WTC11 (cell line): ENCODE measurements at regions not wholly inside any gene's neighbourhood (a gene's known extent, or its start where the extent isn't known, plus 50 kb on each side); places are given as distances from the start of the nearest gene placed in this dataset.
A peak's percentile ranks its signal among the peaks of the same experiment; 100 is the strongest.
"Not testable (repeated sequence)": the region's sequence is repeated elsewhere in the genome, so short reads cannot be mapped to it uniquely, and the experiment has no call there.

Source experiments
- ATAC-seq: fragments of 200-7000 bp; cut with Tn5 transposase; 2 replicates; pipeline ENCODE4 v1.10.0; 2021; ENCODE audit warnings: mild to moderate bottlenecking, moderate library complexity
- CTCF ChIA-PET: fragments of 300-600 bp; sonication (Branson Sonifier 250); formaldehyde crosslinking; loops from one replicate; lab custom pipeline; 2021; ENCODE audit warnings: antibody characterized with exemption; lab: Charles Lee
- POLR2A ChIA-PET: fragments of 350-600 bp; sonication (Branson Sonifier 250); formaldehyde crosslinking; loops from one replicate; lab custom pipeline; 2021; ENCODE audit warnings: antibody characterized with exemption; lab: Charles Lee
- DNase-seq: peaks from one replicate; pipeline ENCODE4 v3.0.0; 2021; ENCODE audit warnings: low spot score
- H3K27ac Mint-ChIP-seq: 2 replicates; pipeline ENCODE4 v1.8.0; 2021; ENCODE audit warnings: mixed read lengths
- H3K27me3 Mint-ChIP-seq: 2 replicates; pipeline ENCODE4 v1.8.0; 2021; ENCODE audit warnings: low read depth, mild to moderate bottlenecking, moderate library complexity, mixed read lengths
- H3K36me3 Mint-ChIP-seq: 2 replicates; pipeline ENCODE4 v1.8.0; 2021; ENCODE audit warnings: mixed read lengths
- H3K4me1 Mint-ChIP-seq: 2 replicates; pipeline ENCODE4 v1.8.0; 2022; ENCODE audit warnings: mixed read lengths
- H3K4me3 Mint-ChIP-seq: 2 replicates; pipeline ENCODE4 v1.8.0; 2021; ENCODE audit warnings: mild to moderate bottlenecking, moderate library complexity, mixed read lengths
- H3K9me3 Mint-ChIP-seq: 2 replicates; pipeline ENCODE4 v1.8.0; 2021; ENCODE audit warnings: mixed read lengths
- ELF4 ChIP-seq: sonication (generic); formaldehyde crosslinking; IDR thresholded peaks from 2 replicates; pipeline ENCODE4 v1.8.1; 2022; ENCODE audit warnings: low read depth, mild to moderate bottlenecking, moderate library complexity, missing genetic modification reagents
- ESRRA ChIP-seq: sonication (generic); formaldehyde crosslinking; IDR thresholded peaks from 2 replicates; pipeline ENCODE4 v1.8.1; 2022; ENCODE audit warnings: mild to moderate bottlenecking, missing genetic modification reagents, borderline replicate concordance
- GTF2I ChIP-seq: fragments of 250-450 bp; sonication (Bioruptor Pico); conservative IDR thresholded peaks from 2 replicates; pipeline ENCODE4 v1.4.0; 2021; ENCODE audit warnings: mild to moderate bottlenecking
- SMAD3 ChIP-seq: sonication (generic); formaldehyde crosslinking; IDR thresholded peaks from 2 replicates; pipeline ENCODE4 v1.8.0; 2022; ENCODE audit warnings: missing genetic modification reagents, mild to moderate bottlenecking, borderline replicate concordance
- TCF7 ChIP-seq: sonication (generic); formaldehyde crosslinking; IDR thresholded peaks from 2 replicates; pipeline ENCODE4 v1.8.0; 2022; ENCODE audit warnings: mild to moderate bottlenecking, low read depth, missing genetic modification reagents, moderate library complexity
- TEAD1 ChIP-seq: sonication (generic); formaldehyde crosslinking; IDR thresholded peaks from 2 replicates; pipeline ENCODE4 v1.8.0; 2022; ENCODE audit warnings: mild to moderate bottlenecking, missing genetic modification reagents
- TEAD4 ChIP-seq: sonication (generic); formaldehyde crosslinking; IDR thresholded peaks from 2 replicates; pipeline ENCODE4 v1.8.0; 2022; ENCODE audit warnings: mild to moderate bottlenecking, missing genetic modification reagents
- ZNF121 ChIP-seq: sonication (generic); formaldehyde crosslinking; IDR thresholded peaks from 2 replicates; pipeline ENCODE4 v1.8.0; 2023; ENCODE audit warnings: missing genetic modification reagents
- TF ChIP-seq, protein P1 (sequence below): fragments of 250-450 bp; sonication (Bioruptor Pico); conservative IDR thresholded peaks from 2 replicates; pipeline ENCODE4 v1.9.0; 2021; ENCODE audit warnings: mild to moderate bottlenecking
- TF ChIP-seq, protein P2 (sequence below): sonication (generic); formaldehyde crosslinking; IDR thresholded peaks from 2 replicates; pipeline ENCODE4 v1.8.1; 2022; ENCODE audit warnings: mild to moderate bottlenecking, missing genetic modification reagents, moderate library complexity, borderline replicate concordance
- TF ChIP-seq, protein P3 (sequence below): fragments of 250-450 bp; sonication (Bioruptor Pico); IDR thresholded peaks from 2 replicates; pipeline ENCODE4 v1.8.0; 2021; ENCODE audit warnings: mild to moderate bottlenecking

DNA sequence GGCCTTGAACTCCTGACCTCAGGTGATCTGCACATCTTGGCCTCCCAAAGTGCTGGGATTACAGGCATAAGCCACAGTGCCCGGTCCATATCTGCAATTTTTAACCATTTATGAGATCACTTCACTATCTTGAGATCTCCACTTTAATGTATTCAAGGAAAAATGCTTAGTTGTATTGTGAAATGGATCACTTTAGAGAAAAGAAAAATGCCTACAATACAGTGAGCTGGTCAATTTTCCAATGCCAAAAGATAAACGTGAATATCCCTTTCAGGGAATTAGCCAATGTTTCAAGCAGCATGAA is 82.8 kb upstream of the ZNF217 start:
- peaks cover 33% of the 10 kb centered on the region for H3K4me1 Mint-ChIP-seq
- ATAC-seq (no peak), DNase-seq (no peak)
- no peaks in the 10 kb centered on the region for H3K36me3 Mint-ChIP-seq
- POLR2A ChIA-PET, result no interaction called here
- CTCF ChIA-PET, result interaction anchor here (0.6 kb wide), 1 partner anchor 239 kb away, joined by 3 read pairs; no protein-coding TSS in a partner anchor
- H3K27ac Mint-ChIP-seq, result no peak overlapping the region
- H3K4me3 Mint-ChIP-seq, result no peak overlapping the region
- no peaks in the 10 kb centered on the region for H3K27me3 Mint-ChIP-seq
- TF ChIP-seq, protein P1, sequence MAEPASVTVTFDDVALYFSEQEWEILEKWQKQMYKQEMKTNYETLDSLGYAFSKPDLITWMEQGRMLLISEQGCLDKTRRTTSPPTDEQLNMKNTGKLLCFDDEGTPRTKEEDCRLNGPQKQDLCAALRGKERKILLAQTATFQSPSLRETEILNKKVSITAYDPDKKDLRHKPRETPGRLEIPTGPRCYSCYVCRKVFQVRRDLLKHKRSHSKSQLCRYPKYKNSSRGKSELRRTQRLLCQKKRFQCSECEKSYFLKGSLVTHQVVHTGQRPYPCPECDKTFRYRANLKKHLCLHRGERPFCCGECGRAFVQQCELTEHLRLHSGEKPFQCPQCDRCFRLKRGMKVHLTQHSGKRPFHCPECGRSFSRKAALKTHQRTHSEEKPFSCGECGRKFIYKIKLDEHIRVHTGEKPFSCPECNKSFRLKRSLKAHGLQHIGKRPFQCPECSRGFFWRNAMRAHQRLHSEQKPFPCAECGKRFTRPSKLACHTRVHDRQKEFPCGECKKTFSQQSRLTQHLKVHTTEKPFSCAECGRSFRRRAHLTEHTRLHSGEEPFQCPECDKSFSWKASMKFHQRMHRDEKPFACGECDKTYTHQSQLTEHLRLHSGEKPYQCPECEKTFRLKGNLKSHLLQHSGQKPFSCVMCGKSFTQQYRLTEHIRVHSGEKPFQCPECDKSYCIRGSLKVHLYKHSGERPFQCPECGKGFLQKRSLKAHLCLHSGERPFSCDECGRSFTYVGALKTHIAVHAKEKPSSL (CRISPR knock-in tag), result no peak
- TF ChIP-seq TEAD4 (CRISPR knock-in tag), result no peak
- no peak for TF ChIP-seq TCF7
- TF ChIP-seq TEAD1 (CRISPR knock-in tag), result no peak
- H3K9me3 Mint-ChIP-seq, result no peaks in the 10 kb centered on the region

- DNase-seq, result no peak
- no peak for TF ChIP-seq ELF4 (CRISPR knock-in tag)
- TF ChIP-seq, protein P2, sequence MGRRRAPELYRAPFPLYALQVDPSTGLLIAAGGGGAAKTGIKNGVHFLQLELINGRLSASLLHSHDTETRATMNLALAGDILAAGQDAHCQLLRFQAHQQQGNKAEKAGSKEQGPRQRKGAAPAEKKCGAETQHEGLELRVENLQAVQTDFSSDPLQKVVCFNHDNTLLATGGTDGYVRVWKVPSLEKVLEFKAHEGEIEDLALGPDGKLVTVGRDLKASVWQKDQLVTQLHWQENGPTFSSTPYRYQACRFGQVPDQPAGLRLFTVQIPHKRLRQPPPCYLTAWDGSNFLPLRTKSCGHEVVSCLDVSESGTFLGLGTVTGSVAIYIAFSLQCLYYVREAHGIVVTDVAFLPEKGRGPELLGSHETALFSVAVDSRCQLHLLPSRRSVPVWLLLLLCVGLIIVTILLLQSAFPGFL (CRISPR knock-in tag), result no peak
- no peak for TF ChIP-seq ESRRA (CRISPR knock-in tag)
- no peak for TF ChIP-seq SMAD3 (CRISPR knock-in tag)
- TF ChIP-seq, protein P3, sequence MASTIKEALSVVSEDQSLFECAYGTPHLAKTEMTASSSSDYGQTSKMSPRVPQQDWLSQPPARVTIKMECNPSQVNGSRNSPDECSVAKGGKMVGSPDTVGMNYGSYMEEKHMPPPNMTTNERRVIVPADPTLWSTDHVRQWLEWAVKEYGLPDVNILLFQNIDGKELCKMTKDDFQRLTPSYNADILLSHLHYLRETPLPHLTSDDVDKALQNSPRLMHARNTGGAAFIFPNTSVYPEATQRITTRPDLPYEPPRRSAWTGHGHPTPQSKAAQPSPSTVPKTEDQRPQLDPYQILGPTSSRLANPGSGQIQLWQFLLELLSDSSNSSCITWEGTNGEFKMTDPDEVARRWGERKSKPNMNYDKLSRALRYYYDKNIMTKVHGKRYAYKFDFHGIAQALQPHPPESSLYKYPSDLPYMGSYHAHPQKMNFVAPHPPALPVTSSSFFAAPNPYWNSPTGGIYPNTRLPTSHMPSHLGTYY (CRISPR knock-in tag), result no peak
- TF ChIP-seq, all 79 proteins: peak for 0
- peaks cover 3% of the 10 kb centered on the region for H3K4me1 Mint-ChIP-seq
- no peaks in the 10 kb centered on the region for H3K36me3 Mint-ChIP-seq
- H3K27me3 Mint-ChIP-seq, result no peaks in the 10 kb centered on the region
- POLR2A ChIA-PET, result interaction anchor here (0.6 kb wide), 1 partner anchor 178 kb away, joined by 3 read pairs; no protein-coding TSS in a partner anchor
- H3K9me3 Mint-ChIP-seq, result no peaks in the 10 kb centered on the region
- ATAC-seq, result no peak
- CTCF ChIA-PET, result interaction anchor here (0.6 kb wide), 1 partner anchor 14 kb away, joined by 3 read pairs; no protein-coding TSS in a partner anchor
- no peak overlapping the region for H3K4me3 Mint-ChIP-seq
- no peak overlapping the region for H3K27ac Mint-ChIP-seq
These were observed 79.0 kb upstream of the ZNF217 start for GRCh38 chr20:53672484-53673129.

DNA sequence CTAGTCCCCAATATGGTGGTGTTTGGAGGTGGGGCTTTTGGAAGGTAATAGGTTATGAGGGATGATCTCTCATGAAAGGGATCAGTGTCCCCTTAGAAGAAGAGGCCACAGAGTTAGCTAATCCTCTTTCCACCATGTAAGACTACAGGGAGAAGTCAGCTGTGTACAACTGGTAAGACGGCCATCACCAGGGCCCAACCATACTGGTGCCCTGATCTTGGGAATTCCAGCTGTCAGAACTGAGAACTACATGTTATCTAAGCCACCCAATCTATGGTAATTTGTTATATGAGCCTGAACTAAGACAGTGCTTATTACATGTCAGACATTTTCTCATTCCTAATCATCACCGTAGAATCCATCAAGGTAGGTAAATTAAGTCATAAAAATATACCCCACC is 77.7 kb upstream of the ZNF217 start:
- CTCF ChIA-PET, result no interaction called here
- ATAC-seq (no peak), DNase-seq (no peak)
- H3K27ac Mint-ChIP-seq, result no peak overlapping the region
- H3K4me3 Mint-ChIP-seq, result no peak overlapping the region
- TF ChIP-seq SMAD3 (CRISPR knock-in tag), result no peak
- H3K36me3 Mint-ChIP-seq, result no peaks in the 10 kb centered on the region
- H3K9me3 Mint-ChIP-seq, result no peaks in the 10 kb centered on the region
- POLR2A ChIA-PET, result no interaction called here
- no peaks in the 10 kb centered on the region for H3K27me3 Mint-ChIP-seq
- no peaks in the 10 kb centered on the region for H3K4me1 Mint-ChIP-seq

- ChIA-PET CTCF (interaction anchor here (0.6 to 1.4 kb wide), 5 partner anchors 12 to 1445 kb away, joined by 3 to 4 read pairs (median 3); no protein-coding TSS in a partner anchor), POLR2A (interaction anchor here (0.5 to 0.8 kb wide), 3 partner anchors 11 to 419 kb away, joined by 3 to 7 read pairs (median 4); no protein-coding TSS in a partner anchor)
- not testable (repeated sequence) for ATAC-seq, DNase-seq, H3K27me3 Mint-ChIP-seq, H3K36me3 Mint-ChIP-seq, H3K4me3 Mint-ChIP-seq, H3K9me3 Mint-ChIP-seq, H3K27ac Mint-ChIP-seq, H3K4me1 Mint-ChIP-seq
- peak; percentile 42; the same call in 1 of the 2 replicates for TF ChIP-seq GTF2I (CRISPR knock-in tag)
- TF ChIP-seq ZNF121 (CRISPR knock-in tag), result peak; percentile 87
These were observed 76.1 kb upstream of the ZNF217 start for GRCh38 chr20:53669517-53670313.
